GM18511 (cell line): ENCODE measurements at regions not wholly inside any gene's neighbourhood (a gene's known extent, or its start where the extent isn't known, plus 50 kb on each side); places are given as distances from the start of the nearest gene placed in this dataset.

Source experiments
- ATAC-seq: cut with Tn5 transposase; IDR thresholded peaks from one replicate; pipeline ENCODE4 v1.9.1; 2021; ENCODE audit warnings: mild to moderate bottlenecking, moderate library complexity; ENCODE audit not compliant: unreplicated experiment

GRCh38 chr20:55784036-55784435, 221.3 kb downstream of the CBLN4 start:
- ATAC-seq, result no peak

- no peak for ATAC-seq
These were observed 221.9 kb downstream of the CBLN4 start for GRCh38 chr20:55783381-55783780.

- ATAC-seq, result no peak
These were observed 222.4 kb downstream of the CBLN4 start for GRCh38 chr20:55782912-55783253.

GRCh38 chr20:55782224-55782911, 223.0 kb downstream of the CBLN4 start:
- ATAC-seq, result no peak

GRCh38 chr20:55778796-55779195, 226.5 kb downstream of the CBLN4 start:
- no peak for ATAC-seq

- ATAC-seq, result no peak
These were observed 227.7 kb downstream of the CBLN4 start for GRCh38 chr20:55777641-55778040.

- ATAC-seq, result no peak
These were observed 229.1 kb downstream of the CBLN4 start for GRCh38 chr20:55776176-55776575.

GRCh38 chr20:55774628-55775027, 230.7 kb downstream of the CBLN4 start:
- no peak for ATAC-seq

GRCh38 chr20:55761797-55762196, 243.5 kb downstream of the CBLN4 start:
- ATAC-seq, result no peak

GRCh38 chr20:55761100-55761499, 244.2 kb downstream of the CBLN4 start:
- no peak for ATAC-seq

GRCh38 chr20:55760586-55760985, 244.7 kb downstream of the CBLN4 start:
- ATAC-seq, result no peak

GRCh38 chr20:55755861-55756260, 249.5 kb downstream of the CBLN4 start:
- no peak for ATAC-seq

- no peak for ATAC-seq
These were observed 249.9 kb downstream of the CBLN4 start for GRCh38 chr20:55755411-55755810.

- ATAC-seq, result no peak
These were observed 258.6 kb downstream of the CBLN4 start for GRCh38 chr20:55746723-55747122.

GRCh38 chr20:55745840-55746239, 259.5 kb downstream of the CBLN4 start:
- ATAC-seq, result no peak

GRCh38 chr20:55744896-55745295, 260.4 kb downstream of the CBLN4 start:
- ATAC-seq, result no peak

GRCh38 chr20:55741801-55742200, 263.5 kb downstream of the CBLN4 start:
- ATAC-seq, result no peak

- no peak for ATAC-seq
These were observed 265.2 kb downstream of the CBLN4 start for GRCh38 chr20:55740076-55740475.

GRCh38 chr20:55730321-55730720, 275.0 kb downstream of the CBLN4 start:
- ATAC-seq, result no peak

GRCh38 chr20:55714736-55715135, 290.6 kb downstream of the CBLN4 start:
- no peak for ATAC-seq

- no peak for ATAC-seq
These were observed 291.2 kb downstream of the CBLN4 start for GRCh38 chr20:55714082-55714481.

GRCh38 chr20:55704458-55704857, 300.9 kb downstream of the CBLN4 start:
- ATAC-seq, result no peak

GRCh38 chr20:55701467-55701866, 303.9 kb downstream of the CBLN4 start:
- ATAC-seq, result no peak
